Right atrium auricular region (tissue), 2 donors: ENCODE measurements at regions not wholly inside any gene's neighbourhood (a gene's known extent, or its start where the extent isn't known, plus 50 kb on each side); places are given as distances from the start of the nearest gene placed in this dataset.
"Not testable (repeated sequence)": the region's sequence is repeated elsewhere in the genome, so short reads cannot be mapped to it uniquely, and the experiment has no call there.

Experiments used
- DNase-seq: peaks from one replicate; pipeline ENCODE4 v3.0.0-alpha.2; 2019; ENCODE audit warnings: low spot score
- H3K27ac ChIP-seq, 2 donors: fragments of 200-600 bp; sonication (generic); 1 replicate in 1 of 2; 2 replicates in 1 of 2; pipeline ENCODE4 v1.5.1; 2016 to 2019
- H3K27me3 ChIP-seq, 2 donors: fragments of 200-600 bp; sonication (generic); one replicate each; pipeline versions ENCODE4 v1.5.1 to v1.6.0; 2017 to 2019
- H3K36me3 ChIP-seq: fragments of 200-600 bp; sonication (generic); one replicate; pipeline ENCODE4 v1.5.1; 2016
- H3K4me1 ChIP-seq, 2 donors: fragments of 200-600 bp; sonication (generic); one replicate each; pipeline versions ENCODE4 v1.5.1 to v1.6.0; 2017 to 2019
- H3K4me3 ChIP-seq, 2 donors: fragments of 200-600 bp; sonication (generic); 1 replicate in 1 of 2; 2 replicates in 1 of 2; pipeline ENCODE4 v1.5.1; 2017 to 2019; ENCODE audit warnings: mild to moderate bottlenecking in 1 of 2, moderate library complexity in 1 of 2
- H3K9me3 ChIP-seq, 2 donors: fragments of 200-600 bp; sonication (generic); one replicate each; pipeline ENCODE4 v1.5.1; 2019
- TF ChIP-seq, protein P1 (sequence below), 2 donors: fragments of 200-600 bp; sonication (generic); IDR thresholded peaks; one replicate each; pipeline ENCODE4 v1.5.1; 2019; ENCODE audit warnings: antibody characterized with exemption in 2 of 2

DNA sequence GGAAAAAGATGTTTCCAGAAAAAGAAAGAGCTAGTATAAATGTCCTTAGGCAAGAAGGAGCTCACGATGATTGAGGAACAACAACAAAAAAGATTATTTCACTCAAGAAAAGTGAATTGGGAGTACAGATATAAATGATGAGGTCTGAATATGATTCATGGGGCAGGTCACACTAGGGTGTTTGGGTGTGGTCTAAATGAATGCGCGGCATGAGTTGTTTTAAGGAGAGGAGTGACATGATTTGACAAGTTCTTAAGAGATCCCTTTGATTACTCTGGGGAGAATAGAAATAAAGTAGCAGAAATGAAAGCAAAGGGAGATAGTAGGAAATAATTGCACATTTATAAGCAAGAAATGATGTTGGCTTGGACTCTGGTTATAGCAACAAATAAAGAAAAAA, 59.3 kb downstream of the NUTM2D start:
- H3K27ac ChIP-seq, H3K4me3 ChIP-seq, H3K27me3 ChIP-seq, DNase-seq, H3K4me1 ChIP-seq, H3K36me3 ChIP-seq, H3K9me3 ChIP-seq: not testable (repeated sequence)

DNA sequence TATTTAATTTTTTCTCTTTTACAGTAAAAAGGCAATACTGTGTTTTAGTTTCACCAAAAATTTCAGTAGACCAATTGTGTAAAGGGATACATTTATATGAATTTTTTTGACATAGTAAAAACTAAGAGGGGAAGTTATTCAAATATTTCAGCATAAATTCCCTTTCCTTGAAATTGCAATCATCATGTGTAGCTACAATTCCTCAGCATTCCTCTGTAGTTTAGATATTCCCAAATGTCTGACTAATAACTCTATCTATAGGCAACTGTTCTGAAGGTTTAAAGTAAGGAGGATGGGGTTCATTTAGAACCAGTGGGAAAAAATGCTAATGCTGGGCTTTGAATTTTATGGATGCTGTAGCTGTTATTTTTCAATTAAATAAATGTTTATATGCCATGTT, 65.1 kb downstream of the NUTM2D start:
- H3K36me3 ChIP-seq, H3K4me1 ChIP-seq, H3K27me3 ChIP-seq, H3K27ac ChIP-seq, DNase-seq, H3K9me3 ChIP-seq, H3K4me3 ChIP-seq: not testable (repeated sequence)

DNA sequence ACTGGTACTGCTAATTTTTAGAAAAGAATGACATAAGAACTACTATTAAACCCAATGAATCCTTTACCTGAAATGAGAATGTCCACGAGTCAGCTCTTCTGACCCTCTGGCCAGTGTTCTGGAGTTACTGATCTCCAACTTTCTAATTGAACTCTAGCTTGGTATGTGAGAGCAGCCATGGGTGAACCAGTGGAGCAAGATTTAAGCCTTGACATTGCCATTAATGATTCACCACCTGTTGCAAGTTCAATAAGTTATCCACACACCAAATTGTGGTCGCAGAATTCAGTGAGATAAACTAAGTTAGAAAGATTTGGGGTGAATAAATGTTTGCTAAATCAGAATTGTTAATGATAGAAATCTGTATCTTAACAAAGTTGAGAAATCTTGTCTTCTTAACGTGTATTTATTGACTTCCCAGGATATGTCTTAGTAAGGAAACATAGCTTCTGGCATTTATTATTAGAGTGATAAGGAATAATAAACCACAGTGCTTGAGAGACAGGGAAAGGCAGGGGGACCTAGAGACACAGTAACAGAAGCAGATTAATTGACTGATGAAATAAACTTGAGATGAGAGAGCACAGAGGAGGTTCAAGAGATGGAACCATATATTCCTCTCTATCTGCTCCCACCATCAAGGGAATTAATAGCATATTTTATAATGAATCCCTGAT, 67.3 kb downstream of the NUTM2D start:
- not testable (repeated sequence) for H3K27ac ChIP-seq, DNase-seq, H3K4me1 ChIP-seq, H3K4me3 ChIP-seq, H3K9me3 ChIP-seq, H3K36me3 ChIP-seq, H3K27me3 ChIP-seq

DNA sequence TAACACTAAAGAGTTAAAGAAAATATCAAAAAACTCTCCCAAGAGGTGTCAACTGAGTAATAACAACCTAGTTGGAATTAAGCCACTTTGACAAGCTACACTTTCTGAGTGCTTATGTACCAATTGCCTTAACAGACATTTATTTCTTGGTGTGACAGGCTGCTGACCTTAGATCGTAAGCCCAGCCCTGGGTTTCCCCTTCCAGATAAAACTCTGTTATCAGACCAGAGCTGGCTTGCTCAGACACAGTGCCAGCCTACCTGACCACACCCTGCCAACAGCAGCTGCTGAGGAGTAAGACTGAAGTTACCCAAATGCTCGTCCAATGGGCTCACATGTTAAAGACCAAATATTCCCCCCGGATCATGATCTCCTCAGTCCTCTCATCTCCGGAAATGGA, 70.9 kb upstream of the MINPP1 start:
- H3K27me3 ChIP-seq, H3K4me1 ChIP-seq, DNase-seq, H3K9me3 ChIP-seq, H3K27ac ChIP-seq, H3K4me3 ChIP-seq, H3K36me3 ChIP-seq: not testable (repeated sequence)

DNA sequence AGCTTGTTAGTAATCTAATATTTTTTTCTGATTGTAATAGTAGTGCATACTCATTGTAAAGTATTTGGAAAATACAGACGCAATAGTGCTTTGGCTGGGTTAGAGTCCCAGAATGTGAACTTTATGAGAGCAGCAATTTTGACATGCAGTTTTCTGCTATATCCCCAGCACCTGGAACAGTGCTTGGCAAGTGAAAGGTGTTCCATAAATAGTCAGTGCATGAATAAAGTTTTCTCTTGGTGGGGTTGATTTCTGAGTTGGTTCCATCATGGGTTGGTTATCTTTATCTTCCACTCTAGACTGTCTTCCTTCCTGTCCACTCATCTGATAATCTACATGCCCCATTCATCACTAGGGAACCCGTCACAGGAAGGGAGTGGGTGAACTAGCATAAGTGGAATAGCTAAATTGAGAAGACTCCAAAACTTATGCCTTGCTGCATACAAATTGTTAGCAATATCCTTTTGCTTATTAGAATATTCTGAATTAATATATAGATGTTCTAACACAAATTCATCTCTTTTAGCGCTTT, 69.3 kb upstream of the MINPP1 start:
- H3K27ac ChIP-seq, H3K27me3 ChIP-seq, H3K4me3 ChIP-seq, H3K36me3 ChIP-seq, DNase-seq, H3K9me3 ChIP-seq, H3K4me1 ChIP-seq: not testable (repeated sequence)

DNA sequence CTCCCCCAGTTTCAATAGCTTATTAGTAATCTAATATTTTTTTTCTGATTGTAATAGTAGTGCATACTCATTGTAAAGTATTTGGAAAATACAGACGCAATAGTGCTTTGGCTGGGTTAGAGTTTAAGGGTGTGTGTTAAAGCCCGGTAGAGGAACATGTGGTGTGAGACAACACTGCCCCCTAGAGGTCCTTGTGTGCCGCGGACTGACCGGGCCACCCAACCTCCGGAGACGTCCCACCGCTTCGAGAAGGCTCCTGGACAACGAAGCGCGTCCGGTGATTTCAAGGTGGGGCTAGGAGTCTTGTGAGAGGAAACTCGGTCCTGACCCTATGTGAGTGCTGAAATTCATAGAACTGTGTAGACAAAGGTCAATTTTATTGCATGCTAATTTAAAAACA, 68.6 kb upstream of the MINPP1 start:
- not testable (repeated sequence) for H3K4me1 ChIP-seq, DNase-seq, H3K27me3 ChIP-seq, H3K36me3 ChIP-seq, H3K9me3 ChIP-seq, H3K4me3 ChIP-seq, H3K27ac ChIP-seq
- TF ChIP-seq, protein P1, sequence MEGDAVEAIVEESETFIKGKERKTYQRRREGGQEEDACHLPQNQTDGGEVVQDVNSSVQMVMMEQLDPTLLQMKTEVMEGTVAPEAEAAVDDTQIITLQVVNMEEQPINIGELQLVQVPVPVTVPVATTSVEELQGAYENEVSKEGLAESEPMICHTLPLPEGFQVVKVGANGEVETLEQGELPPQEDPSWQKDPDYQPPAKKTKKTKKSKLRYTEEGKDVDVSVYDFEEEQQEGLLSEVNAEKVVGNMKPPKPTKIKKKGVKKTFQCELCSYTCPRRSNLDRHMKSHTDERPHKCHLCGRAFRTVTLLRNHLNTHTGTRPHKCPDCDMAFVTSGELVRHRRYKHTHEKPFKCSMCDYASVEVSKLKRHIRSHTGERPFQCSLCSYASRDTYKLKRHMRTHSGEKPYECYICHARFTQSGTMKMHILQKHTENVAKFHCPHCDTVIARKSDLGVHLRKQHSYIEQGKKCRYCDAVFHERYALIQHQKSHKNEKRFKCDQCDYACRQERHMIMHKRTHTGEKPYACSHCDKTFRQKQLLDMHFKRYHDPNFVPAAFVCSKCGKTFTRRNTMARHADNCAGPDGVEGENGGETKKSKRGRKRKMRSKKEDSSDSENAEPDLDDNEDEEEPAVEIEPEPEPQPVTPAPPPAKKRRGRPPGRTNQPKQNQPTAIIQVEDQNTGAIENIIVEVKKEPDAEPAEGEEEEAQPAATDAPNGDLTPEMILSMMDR (IDR thresholded peaks at IDR 0.05): peak in 1 of 2 donors; percentile 38

DNA sequence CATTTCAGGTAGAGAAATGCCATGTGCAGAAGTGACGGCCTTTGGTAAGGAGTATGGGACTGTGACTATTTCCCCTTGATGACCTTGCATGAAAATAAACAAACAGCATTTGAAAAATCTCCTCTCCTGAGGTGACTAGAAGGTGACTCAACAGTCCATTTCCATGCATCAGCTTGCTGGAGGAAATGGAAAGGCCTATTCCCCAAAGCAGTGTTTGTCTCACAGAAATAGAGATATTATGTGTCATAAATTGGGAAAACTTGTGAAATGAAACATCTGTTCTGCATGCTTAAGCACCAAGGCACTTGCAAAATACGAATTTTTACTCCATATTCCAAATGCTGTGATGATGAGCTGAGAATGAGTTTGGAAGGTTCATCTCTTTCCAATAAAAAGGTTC, 67.2 kb upstream of the MINPP1 start:
- not testable (repeated sequence) for H3K27me3 ChIP-seq, H3K36me3 ChIP-seq, H3K4me3 ChIP-seq, H3K9me3 ChIP-seq, DNase-seq, H3K4me1 ChIP-seq, H3K27ac ChIP-seq
